ENCODE measurements at regions not wholly inside any gene's neighbourhood (a gene's known extent, or its start where the extent isn't known, plus 50 kb on each side); places are given as distances from the start of the nearest gene placed in this dataset.
A peak's percentile ranks its signal among the peaks of the same experiment; 100 is the strongest.

DNA sequence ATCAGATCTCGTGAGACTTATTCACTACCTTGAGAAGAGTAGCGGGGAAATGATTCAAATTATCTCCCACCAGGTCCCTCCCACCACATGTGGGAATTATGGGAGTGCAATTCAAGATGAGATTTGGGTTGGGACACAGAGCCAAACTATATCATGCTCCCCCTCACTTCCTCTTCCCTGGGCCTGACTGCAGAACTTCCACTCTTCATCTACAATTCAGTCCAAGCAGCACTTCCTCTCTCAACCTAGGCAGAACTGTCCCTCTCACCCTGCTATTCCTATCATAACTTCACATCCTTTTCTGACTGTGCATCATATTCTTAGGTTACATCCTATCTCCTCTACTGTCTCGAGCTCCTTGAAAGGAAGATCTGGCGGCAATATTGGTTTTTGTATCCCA, 184.0 kb upstream of the HDDC2 start:
- no peak for DNase-seq (ENCODE audit: low spot score in 2 of 2)
- no peak for FAIRE-seq

DNA sequence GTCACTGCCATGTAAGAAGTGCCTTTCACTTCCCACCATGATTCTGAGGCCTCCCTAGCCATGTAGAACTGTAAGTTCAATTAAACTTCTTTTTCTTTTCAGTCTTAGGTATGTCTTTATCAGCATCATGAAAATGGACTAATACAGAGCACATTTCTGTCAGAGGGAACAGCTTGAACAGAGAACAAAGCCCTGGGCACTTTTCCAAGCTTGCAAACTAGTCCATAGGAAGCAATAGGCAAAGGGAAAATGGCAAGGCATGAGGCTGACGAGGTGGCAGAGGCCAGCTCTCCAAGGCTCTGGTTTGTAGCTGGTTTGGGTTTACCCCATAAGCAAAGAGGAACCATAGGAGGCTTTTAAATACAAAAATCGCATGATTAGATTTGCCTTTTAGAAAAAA, 185.1 kb upstream of the HDDC2 start:
- DNase-seq (ENCODE audit: low spot score in 2 of 2) (no peak), FAIRE-seq (no peak)

DNA sequence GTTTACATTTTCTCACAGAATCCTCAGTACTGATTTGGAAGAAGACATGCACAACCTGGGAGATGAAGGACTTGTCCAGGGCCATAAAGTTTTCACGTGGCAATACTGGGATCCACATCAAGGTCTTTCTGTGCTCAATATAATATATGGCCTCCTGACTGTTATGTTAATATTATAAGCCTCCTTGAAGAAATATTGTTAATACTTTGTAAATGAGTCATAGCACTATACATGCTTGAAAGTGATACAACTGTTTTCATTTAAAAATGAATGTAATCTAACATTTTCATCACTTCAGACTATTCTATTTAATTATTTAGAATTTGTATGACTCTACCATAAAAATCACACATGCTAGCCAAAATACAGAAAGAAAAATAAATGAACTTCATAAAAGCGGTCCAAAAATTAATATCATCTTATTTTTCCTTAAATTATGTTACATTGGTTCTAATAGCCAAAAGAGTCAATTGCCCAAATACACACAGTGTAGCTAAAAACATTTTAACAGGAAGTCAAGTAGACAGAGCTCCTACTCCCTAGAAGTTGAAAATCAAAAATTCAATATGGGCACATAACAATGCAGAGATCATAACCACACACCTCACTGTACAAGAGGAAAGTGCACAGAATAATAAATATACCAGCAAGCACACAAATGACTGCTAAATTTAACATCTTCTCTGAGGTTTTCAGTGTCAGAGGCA, 188.0 kb upstream of the HDDC2 start:
- DNase-seq (ENCODE audit: low spot score in 2 of 2) (no peak), FAIRE-seq (no peak)

- no peak for DNase-seq (ENCODE audit: low spot score in 2 of 2)
- no peak for FAIRE-seq
These were observed 190.3 kb upstream of the HDDC2 start for GRCh38 chr6:125491860-125492618.

- FAIRE-seq: no peak
These were observed 196.8 kb upstream of the HDDC2 start for GRCh38 chr6:125498606-125499005.

GRCh38 chr6:125499535-125499934, 197.8 kb upstream of the HDDC2 start:
- no peak for FAIRE-seq
- no peak for DNase-seq (ENCODE audit: low spot score in 2 of 2)

More at GRCh38 chr6:125498606-125499005, 196.8 kb upstream of the HDDC2 start:
- no peak for DNase-seq (ENCODE audit: low spot score in 2 of 2)

- FAIRE-seq: no peak
- DNase-seq (ENCODE audit: low spot score in 2 of 2): no peak
These were observed 201.4 kb upstream of the HDDC2 start for GRCh38 chr6:125503181-125503580.

DNA sequence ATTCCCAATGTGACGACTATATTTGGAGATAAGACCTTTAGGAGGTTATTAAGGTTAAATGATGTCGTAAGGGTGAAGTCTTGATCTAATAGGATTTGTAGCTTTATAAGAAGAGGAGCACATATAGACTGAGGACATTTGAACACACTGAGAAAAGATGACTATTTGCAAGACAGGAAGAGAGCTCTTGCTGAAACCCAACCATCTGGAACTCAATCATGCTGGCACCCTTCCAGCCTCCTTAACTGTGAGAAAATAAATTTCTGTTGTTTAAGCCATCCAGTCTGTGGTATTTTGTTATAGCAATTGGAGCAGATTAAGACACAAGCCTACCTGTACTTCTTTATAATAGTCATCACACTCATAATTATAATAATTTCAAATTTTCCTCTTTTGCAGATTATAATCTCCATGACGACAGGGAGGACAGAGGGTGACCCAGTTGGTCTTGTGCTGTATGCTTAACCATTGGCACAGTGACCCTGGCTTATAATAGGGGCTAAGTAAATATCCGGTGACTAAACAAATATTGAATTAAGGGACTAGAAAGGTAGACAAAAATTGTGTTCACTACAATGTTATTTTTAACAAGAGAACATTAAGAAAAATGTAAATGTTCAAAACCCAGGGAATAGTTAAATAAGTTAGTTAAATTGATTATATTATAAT, 206.4 kb upstream of the HDDC2 start:
- DNase-seq (ENCODE audit: low spot score in 2 of 2): no peak
- no peak for FAIRE-seq

DNA sequence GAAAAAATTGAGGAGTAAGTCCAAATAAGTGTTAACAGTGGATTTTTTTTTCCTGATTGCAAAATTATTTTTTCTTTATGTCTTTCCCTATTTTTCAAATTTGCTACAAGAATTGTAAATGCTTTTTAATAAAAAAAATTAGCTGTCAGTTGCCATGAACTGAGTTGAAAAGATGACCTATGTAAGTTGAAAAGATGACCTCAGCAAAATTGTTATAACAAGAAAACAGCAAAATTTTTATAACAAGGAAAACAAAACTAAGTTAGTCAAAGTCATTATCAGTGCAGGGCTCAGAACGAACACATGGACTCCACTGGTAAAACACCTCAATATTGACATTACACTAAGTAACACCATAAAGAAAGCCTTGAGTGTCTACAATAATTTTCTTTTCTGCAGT, 207.0 kb upstream of the HDDC2 start:
- DNase-seq (ENCODE audit: low spot score in 2 of 2) (no peak), FAIRE-seq (peak; percentile 48)

DNA sequence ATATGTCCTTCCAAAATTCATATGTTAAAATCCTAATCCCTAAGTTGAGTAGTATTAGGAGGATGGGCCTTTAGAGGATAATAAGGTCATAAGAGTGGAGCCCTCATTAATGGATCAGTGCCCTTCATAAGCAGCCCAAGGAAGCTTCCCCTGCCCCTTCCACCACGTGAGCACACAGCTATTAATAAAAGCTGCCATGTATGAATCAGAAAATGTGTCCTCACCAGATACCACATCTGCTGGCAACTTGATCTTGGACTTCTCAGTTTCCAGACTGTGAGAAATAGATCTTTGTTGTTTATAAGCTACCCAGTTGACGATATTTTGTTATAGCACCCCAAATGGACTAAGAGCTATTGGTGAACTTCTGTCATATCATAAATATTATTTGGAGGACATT, 207.7 kb upstream of the HDDC2 start:
- DNase-seq (ENCODE audit: low spot score in 2 of 2) (no peak), FAIRE-seq (no peak)

DNA sequence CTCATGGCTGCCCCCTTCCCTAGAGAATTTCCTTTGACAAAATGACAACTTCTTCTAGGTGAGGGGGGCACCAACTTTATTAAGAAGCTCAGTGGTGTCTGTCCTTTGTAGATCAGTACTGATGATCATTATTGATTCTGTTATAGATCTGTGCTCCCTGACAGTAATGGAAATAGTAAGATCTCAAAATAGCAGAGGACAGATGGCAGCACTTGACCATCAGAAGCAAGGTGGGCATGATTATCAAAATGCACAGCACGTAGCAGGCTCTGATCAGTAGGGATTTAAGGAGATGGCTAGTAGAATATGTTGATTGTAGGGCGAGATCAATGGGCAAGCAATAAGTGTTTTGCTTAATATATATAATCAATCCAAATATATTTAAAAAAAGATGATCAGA, 208.6 kb upstream of the HDDC2 start:
- FAIRE-seq (no peak), DNase-seq (ENCODE audit: low spot score in 2 of 2) (no peak)

DNA sequence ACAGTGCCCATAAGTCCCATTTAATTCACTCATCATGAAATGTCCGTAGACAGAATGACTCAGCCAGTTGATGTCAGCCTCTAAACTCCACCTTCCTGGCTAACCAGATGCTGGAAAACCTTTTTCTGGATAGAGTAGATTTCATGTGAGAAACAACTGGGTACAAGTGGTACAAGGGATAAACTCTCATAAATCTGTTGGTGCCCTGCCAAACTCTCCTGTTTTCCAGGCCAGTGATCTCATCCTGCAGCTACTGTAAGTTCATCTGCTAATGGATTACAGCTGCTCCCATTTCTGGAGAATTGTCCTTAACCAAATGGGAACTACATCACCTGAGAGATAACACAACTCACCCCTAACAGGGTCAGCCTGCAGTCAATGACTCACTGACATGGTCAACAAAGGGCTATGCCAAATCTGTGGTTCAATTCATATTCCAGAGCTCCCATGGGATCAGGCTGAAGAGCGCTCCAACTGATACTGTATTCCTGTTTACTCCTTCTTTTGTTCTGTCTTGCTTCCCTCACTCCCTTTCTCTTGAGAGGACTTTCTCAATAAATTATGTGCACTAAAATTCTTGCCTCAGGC, 210.1 kb upstream of the HDDC2 start:
- no peak for DNase-seq (ENCODE audit: low spot score in 2 of 2)

GRCh38 chr6:125512621-125513020, 210.9 kb upstream of the HDDC2 start:
- FAIRE-seq (no peak), DNase-seq (ENCODE audit: low spot score in 2 of 2) (no peak)

More for the DNA sequence above, 210.1 kb upstream of the HDDC2 start:
- no peak for FAIRE-seq

DNA sequence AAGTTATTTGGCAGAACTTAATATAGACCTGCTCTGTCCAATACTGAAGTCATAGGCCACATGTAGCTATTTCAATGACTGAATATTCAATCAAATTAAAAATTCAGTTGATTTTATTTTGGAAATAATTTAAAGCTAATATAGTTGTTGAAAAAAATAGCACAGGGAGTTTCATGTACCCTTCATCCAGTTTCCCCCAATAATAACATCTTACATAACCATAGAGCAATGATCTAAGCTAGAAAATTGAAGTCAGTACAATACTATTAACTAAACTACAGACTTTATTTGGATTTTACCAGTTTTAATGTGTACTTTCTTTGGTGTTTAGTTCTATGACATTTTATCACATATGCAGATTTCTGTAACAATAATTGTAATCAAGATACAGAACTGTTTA, 212.2 kb upstream of the HDDC2 start:
- FAIRE-seq (no peak), DNase-seq (ENCODE audit: low spot score in 2 of 2) (no peak)

DNA sequence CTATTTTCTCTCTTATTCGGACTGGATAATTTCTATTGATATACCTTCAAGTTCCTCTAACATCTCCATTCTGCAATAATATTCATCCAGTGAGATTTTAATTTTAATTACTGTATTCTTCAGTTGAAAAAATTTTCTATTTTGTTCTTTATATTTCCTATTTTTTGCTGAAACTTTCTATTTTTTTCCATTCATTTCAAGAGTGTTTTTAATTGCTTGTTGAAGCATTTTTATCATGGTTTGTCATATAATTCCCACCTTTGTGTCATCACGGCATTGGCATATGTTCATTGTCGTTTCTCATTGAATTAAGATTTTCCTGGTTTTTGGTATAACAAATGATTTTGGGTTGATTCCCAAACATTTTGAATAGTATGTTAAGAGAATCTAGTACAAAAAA, 214.9 kb upstream of the HDDC2 start:
- FAIRE-seq: no peak
- no peak for DNase-seq (ENCODE audit: low spot score in 2 of 2)

- FAIRE-seq: no peak
- no peak for DNase-seq (ENCODE audit: low spot score in 2 of 2)
These were observed 217.6 kb upstream of the HDDC2 start for GRCh38 chr6:125519367-125519766.

- FAIRE-seq: no peak
These were observed 222.6 kb upstream of the HDDC2 start for GRCh38 chr6:125524356-125524755.

GRCh38 chr6:125526007-125526720, 223.3 kb upstream of the HEY2 start:
- FAIRE-seq: no peak
- no peak for DNase-seq (ENCODE audit: low spot score in 2 of 2)

More at GRCh38 chr6:125524356-125524755, 222.6 kb upstream of the HDDC2 start:
- no peak for DNase-seq (ENCODE audit: low spot score in 2 of 2)

GRCh38 chr6:125528621-125529041, 220.8 kb upstream of the HEY2 start:
- FAIRE-seq (no peak), DNase-seq (ENCODE audit: low spot score in 2 of 2) (no peak)

DNA sequence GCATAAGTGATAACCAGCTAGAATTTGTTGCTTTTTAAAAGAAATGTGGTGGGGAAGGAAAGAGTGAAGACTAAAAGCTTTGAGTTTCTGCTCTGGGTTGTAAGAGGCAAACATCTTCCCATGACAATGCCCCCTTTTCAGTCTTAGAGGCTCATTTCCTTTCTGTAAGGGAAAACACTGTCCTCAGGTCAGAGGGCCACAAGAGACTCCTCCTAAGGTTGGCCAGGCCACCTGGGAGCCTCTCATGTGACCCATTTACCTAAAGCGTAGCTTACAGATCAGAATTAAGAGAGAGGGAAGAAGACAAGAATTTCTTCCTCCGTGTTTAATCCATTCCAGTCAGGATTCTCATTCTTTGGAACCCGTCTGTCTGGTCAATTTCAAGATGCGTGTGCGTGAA, 220.4 kb upstream of the HEY2 start:
- DNase-seq (ENCODE audit: low spot score in 2 of 2) (no peak), FAIRE-seq (no peak)

Measured in frontal cortex (tissue), 3 donors.